ENCODE measurements at regions not wholly inside any gene's neighbourhood (a gene's known extent, or its start where the extent isn't known, plus 50 kb on each side); places are given as distances from the start of the nearest gene placed in this dataset.

- TF ChIP-seq CTCF (IDR thresholded peaks at IDR 0.05 in 8 of 11, conservative IDR thresholded peaks at IDR 0.05 in 3 of 11) (no peak), POLR2A (IDR thresholded peaks at IDR 0.05) (no peak)
Observed at GRCh38 chr2:144011553-144011952, 508.4 kb downstream of the ZEB2 start.

Data from spleen (tissue), 7 donors.